ENCODE measurements at regions not wholly inside any gene's neighbourhood (a gene's known extent, or its start where the extent isn't known, plus 50 kb on each side); places are given as distances from the start of the nearest gene placed in this dataset.

DNA sequence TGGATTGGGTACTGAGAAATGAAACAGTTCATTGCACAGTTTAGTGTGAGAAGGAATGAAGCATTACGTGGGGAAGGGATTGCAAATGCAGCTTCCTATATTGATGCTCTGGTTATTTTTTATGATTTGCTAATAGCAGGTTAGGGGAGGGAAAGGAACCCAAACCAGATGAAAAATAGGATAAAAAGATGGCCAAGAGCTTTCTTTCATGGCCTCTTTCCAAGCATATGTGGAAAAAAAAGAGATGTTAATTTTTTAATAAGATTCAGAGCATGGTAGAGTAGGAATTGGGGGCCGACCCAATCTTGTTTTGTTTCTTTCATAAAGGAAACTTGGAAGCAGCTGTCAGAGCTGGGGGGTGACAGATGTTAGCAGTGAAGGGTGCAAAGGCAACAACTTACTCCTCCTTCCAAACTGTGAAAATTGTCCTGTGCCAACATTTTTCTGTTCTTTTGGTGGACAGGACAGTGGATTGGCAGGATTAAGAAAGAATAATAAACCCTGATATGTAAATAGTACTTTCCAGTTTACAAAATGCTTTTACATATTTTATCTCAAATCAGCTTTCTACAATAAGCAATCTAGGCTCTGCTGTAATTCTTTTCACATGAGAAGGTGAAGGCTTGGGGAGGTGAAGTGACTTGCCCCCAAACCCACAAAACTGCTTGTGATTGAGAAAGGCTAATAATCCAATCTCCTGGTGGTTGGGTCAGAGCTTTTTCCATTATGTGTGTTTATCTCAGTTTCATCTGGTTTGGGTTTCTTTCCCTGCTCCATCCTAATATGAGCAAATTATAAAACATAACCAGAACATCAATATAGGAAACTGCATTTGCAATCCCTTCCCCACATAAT, 270.1 kb downstream of the ETAA1 start:
- Histone ChIP-seq H3K9me3 (replicated peaks; ENCODE audit: control insufficient read depth, insufficient read depth, low read length) (no peaks in the 10 kb centered on the region), H3K4me1 (ENCODE audit: control insufficient read depth, extremely low read depth, insufficient read depth, low read length) (no peaks in the 10 kb centered on the region), H3K9ac (replicated peaks; ENCODE audit: extremely low read depth, insufficient read depth, low read length) (no peak overlapping the region), H3K4me2 (ENCODE audit: insufficient read depth, low read length) (no peak overlapping the region), H3K9me1 (replicated peaks; ENCODE audit: control insufficient read depth, extremely low read depth, insufficient read depth, low read length) (no peaks in the 10 kb centered on the region), H3K27me3 (ENCODE audit: control insufficient read depth in 2 of 2, insufficient read depth in 2 of 2, low read length in 2 of 2) (no peaks in the 10 kb centered on the region), H4K20me1 (replicated peaks; ENCODE audit: control insufficient read depth, extremely low read depth, insufficient read depth, low read length) (no peaks in the 10 kb centered on the region), H3K79me2 (ENCODE audit: control insufficient read depth, insufficient read depth, low read length) (no peaks in the 10 kb centered on the region), H3K4me3 (replicated peaks in 1 of 3; ENCODE audit: insufficient read depth in 1 of 3, low read depth in 1 of 3, low read length in 3 of 3) (no peak overlapping the region), H2AFZ (ENCODE audit: low read depth, low read length) (no peak overlapping the region), H3K27ac (ENCODE audit: insufficient read depth, low read depth, low read length) (no peak overlapping the region), H3K36me3 (ENCODE audit: control insufficient read depth in 2 of 2, extremely low read depth in 1 of 2, insufficient read depth in 2 of 2, low read length in 2 of 2) (no peaks in the 10 kb centered on the region)
- dilution Hi-C loops (cut with MboI; ENCODE audit: extremely low pct_ligation_motif_present, low sequenced_read_pairs) (no loop called here), intact Hi-C loops (cut with micrococcal nuclease) (no loop called here)
- no TSS peak for BruUV-seq (replicated peaks)
- TF ChIP-seq MYC (IDR thresholded peaks at IDR 0.05; ENCODE audit: low read depth, low read length) (no peak), FOS (IDR thresholded peaks at IDR 0.05; ENCODE audit: borderline replicate concordance, insufficient read depth, low read length) (no peak), EZH2 (IDR thresholded peaks at IDR 0.05; ENCODE audit: borderline replicate concordance, low read depth, low read length, severe bottlenecking) (no peak), POLR2A (IDR thresholded peaks at IDR 0.05; ENCODE audit: low read depth, low read length) (no peak), POLR2AphosphoS5 (IDR thresholded peaks at IDR 0.05; ENCODE audit: insufficient read depth, low read depth, low read length) (no peak), GATA2 (IDR thresholded peaks at IDR 0.05; ENCODE audit: insufficient read depth, insufficient read length, low read depth, low read length) (no peak), JUN (IDR thresholded peaks at IDR 0.05; ENCODE audit: borderline replicate concordance, insufficient read depth, insufficient read length, low read depth) (no peak)
- TF ChIP-seq, protein P1, sequence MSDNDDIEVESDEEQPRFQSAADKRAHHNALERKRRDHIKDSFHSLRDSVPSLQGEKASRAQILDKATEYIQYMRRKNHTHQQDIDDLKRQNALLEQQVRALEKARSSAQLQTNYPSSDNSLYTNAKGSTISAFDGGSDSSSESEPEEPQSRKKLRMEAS (IDR thresholded peaks at IDR 0.05; ENCODE audit: insufficient read depth, insufficient read length) = no peak
- TF ChIP-seq, protein P2, sequence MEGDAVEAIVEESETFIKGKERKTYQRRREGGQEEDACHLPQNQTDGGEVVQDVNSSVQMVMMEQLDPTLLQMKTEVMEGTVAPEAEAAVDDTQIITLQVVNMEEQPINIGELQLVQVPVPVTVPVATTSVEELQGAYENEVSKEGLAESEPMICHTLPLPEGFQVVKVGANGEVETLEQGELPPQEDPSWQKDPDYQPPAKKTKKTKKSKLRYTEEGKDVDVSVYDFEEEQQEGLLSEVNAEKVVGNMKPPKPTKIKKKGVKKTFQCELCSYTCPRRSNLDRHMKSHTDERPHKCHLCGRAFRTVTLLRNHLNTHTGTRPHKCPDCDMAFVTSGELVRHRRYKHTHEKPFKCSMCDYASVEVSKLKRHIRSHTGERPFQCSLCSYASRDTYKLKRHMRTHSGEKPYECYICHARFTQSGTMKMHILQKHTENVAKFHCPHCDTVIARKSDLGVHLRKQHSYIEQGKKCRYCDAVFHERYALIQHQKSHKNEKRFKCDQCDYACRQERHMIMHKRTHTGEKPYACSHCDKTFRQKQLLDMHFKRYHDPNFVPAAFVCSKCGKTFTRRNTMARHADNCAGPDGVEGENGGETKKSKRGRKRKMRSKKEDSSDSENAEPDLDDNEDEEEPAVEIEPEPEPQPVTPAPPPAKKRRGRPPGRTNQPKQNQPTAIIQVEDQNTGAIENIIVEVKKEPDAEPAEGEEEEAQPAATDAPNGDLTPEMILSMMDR (IDR thresholded peaks at IDR 0.05; ENCODE audit: extremely low read depth in 1 of 2, insufficient read depth in 1 of 2, low read depth in 1 of 2, low read length in 2 of 2) = no peak
- FAIRE-seq = no peak
- POLR2A ChIA-PET = no interaction called here
- DNase-seq (ENCODE audit: low read depth, low spot score) = no peak
- CTCF ChIA-PET = no interaction called here
